RWPE1 (cell line): ENCODE measurements at regions not wholly inside any gene's neighbourhood (a gene's known extent, or its start where the extent isn't known, plus 50 kb on each side); places are given as distances from the start of the nearest gene placed in this dataset.

Experiments used
- CTCF ChIA-PET: fragments of 350-600 bp; sonication (Branson Sonifier 250); formaldehyde crosslinking; extraction: SDS; loops from one replicate; lab custom pipeline; 2021; lab: Yijun Ruan, JAX
- POLR2A ChIA-PET: fragments of 400-600 bp; formaldehyde crosslinking; extraction: SDS; loops from one replicate; lab custom pipeline; 2020; ENCODE audit warnings: antibody characterized with exemption; ENCODE audit not compliant: low non-redundant PET; lab: Yijun Ruan, JAX
- DNase-seq: peaks from one replicate; pipeline ENCODE4 v3.0.0; 2012; ENCODE audit warnings: low spot score
- H3K27ac ChIP-seq: fragments of 450-650 bp; 2 replicates; pipeline ENCODE4 v1.5.1; 2017
- TF ChIP-seq, protein P1 (sequence below): fragments of 450-650 bp; conservative IDR thresholded peaks from 2 replicates; pipeline ENCODE4 v1.5.1; 2017; ENCODE audit warnings: low read depth, mild to moderate bottlenecking

GRCh38 chr21:15421947-15422346, 307.8 kb upstream of the USP25 start:
- DNase-seq = peak; percentile 72

GRCh38 chr21:15422783-15423182, 307.0 kb upstream of the USP25 start:
- ChIA-PET CTCF (no interaction called here), POLR2A (no interaction called here)
- peak; percentile 56 for DNase-seq
- H3K27ac ChIP-seq = peak overlapping the region; percentile 65; the same call in 1 of the 2 replicates
- TF ChIP-seq, protein P1, sequence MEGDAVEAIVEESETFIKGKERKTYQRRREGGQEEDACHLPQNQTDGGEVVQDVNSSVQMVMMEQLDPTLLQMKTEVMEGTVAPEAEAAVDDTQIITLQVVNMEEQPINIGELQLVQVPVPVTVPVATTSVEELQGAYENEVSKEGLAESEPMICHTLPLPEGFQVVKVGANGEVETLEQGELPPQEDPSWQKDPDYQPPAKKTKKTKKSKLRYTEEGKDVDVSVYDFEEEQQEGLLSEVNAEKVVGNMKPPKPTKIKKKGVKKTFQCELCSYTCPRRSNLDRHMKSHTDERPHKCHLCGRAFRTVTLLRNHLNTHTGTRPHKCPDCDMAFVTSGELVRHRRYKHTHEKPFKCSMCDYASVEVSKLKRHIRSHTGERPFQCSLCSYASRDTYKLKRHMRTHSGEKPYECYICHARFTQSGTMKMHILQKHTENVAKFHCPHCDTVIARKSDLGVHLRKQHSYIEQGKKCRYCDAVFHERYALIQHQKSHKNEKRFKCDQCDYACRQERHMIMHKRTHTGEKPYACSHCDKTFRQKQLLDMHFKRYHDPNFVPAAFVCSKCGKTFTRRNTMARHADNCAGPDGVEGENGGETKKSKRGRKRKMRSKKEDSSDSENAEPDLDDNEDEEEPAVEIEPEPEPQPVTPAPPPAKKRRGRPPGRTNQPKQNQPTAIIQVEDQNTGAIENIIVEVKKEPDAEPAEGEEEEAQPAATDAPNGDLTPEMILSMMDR = no peak

More at GRCh38 chr21:15421947-15422346, 307.8 kb upstream of the USP25 start:
- TF ChIP-seq, protein P1 = no peak
- CTCF ChIA-PET = interaction anchor here (0.5 to 0.6 kb wide), 4 partner anchors 91 to 578 kb away, joined by 3 to 4 read pairs (median 4); no protein-coding TSS in a partner anchor
- peak overlapping the region; percentile 65 for H3K27ac ChIP-seq
- POLR2A ChIA-PET = no interaction called here

DNA sequence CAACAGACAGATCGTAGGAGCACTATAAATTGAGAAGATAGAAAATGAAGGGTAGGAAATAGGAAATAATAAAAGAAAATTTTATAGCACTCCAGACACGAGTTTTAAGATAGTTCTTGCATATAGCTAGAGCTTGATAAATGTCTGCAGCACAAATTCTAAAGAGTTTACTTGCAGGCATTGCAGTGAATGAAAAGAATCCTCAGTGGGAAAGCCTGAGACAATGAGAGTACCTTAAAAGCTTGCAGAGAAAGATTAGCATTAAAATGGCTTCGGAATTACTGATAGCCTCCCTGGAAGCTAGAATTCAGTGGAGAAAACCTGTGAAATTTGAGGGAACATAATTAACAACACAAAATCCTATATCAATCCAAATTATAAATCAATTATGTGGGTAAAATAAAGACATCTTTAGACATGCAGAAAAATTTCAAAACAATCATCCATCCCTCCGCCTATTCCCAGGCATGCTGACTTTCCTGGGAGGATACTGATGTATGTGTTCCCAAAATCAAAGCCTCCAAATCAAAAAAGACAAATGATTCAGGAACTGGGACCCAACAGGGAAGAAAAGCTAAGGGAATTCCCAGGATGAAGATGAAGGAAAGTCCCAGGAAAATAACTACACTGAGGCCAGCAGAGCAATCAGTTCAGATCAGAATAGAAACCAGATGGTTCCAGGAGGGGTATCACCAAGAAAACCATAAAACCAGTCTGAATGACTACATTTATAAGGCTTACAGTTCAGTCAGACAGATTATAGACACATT, 305.9 kb upstream of the USP25 start:
- POLR2A ChIA-PET = no interaction called here
- CTCF ChIA-PET = no interaction called here
- H3K27ac ChIP-seq = no peak overlapping the region
- TF ChIP-seq, protein P1 = no peak
- DNase-seq = no peak

DNA sequence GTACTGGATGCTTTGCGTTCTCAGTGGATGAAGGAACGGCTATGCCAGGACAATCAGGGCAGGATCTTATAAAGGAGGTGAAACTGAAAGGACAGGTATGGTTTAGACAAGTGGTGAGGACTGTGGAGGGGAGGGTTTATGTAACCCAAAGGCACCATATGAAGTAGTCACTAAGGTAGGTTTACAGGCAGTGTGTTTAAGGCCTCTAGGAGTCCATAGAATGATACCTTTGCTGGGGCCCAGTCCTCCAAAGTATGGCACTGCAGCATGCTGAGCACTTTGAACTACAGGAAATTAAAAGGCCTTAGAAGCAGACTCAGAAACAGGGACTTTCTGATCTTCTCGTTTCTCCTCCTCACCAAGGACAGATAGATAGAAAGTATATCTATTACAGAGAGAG, 304.7 kb upstream of the USP25 start:
- TF ChIP-seq, protein P1 = no peak
- no peak overlapping the region for H3K27ac ChIP-seq
- CTCF ChIA-PET = no interaction called here
- POLR2A ChIA-PET = no interaction called here
- DNase-seq = no peak

- DNase-seq = no peak
- TF ChIP-seq, protein P1 = no peak
- ChIA-PET POLR2A (no interaction called here), CTCF (interaction anchor here (0.6 to 1.0 kb wide), 3 partner anchors 12 to 643 kb away, joined by 3 to 4 read pairs (median 3); no protein-coding TSS in a partner anchor)
- no peak overlapping the region for H3K27ac ChIP-seq
Measured at GRCh38 chr21:15430023-15430422, 299.8 kb upstream of the USP25 start.

DNA sequence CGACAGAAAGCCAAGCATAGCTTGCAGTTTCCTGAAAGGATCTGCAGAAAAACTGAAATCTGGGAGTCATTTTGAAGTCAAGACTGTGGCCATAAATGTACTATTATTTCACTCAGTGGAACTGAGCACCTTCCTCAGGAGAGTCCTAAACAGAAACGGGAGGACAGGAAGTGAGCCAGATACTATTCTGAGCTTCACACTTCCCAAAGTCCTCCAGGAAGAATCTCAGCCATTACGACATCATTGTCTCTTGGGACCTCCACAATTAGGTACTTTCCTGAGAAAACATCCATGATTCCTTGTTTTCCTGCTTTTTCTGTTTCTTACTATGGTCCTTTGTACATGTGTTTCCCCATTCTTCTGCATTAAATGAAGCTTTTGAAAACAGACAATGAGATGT, 299.2 kb upstream of the USP25 start:
- POLR2A ChIA-PET = no interaction called here
- no peak overlapping the region for H3K27ac ChIP-seq
- CTCF ChIA-PET = no interaction called here
- TF ChIP-seq, protein P1 = no peak
- no peak for DNase-seq
